ENCODE measurements at regions not wholly inside any gene's neighbourhood (a gene's known extent, or its start where the extent isn't known, plus 50 kb on each side); places are given as distances from the start of the nearest gene placed in this dataset.

- TF ChIP-seq CTCF (conservative IDR thresholded peaks at IDR 0.05; ENCODE audit: low read length) (no peak), EZH2phosphoT487 (IDR thresholded peaks at IDR 0.05; ENCODE audit: borderline replicate concordance) (no peak)
These were observed 160.5 kb downstream of the TEX29 start for GRCh38 chr13:111480976-111481375.

All from Loucy (cell line).